Activated T-helper 17 cell treated with anti-CD3 and anti-CD28 coated beads, Interleukin-2, amount 50 U/mL, for 72 hours (primary cell): ENCODE measurements at regions not wholly inside any gene's neighbourhood (a gene's known extent, or its start where the extent isn't known, plus 50 kb on each side); places are given as distances from the start of the nearest gene placed in this dataset.

ENCODE experiments used
- ATAC-seq: fragments of 150-1000 bp; cut with Tn5 transposase; replicated peaks from 2 replicates; pipeline ENCODE4 v1.10.0; 2021; ENCODE audit warnings: mild to moderate bottlenecking, moderate library complexity
- H3K27ac Mint-ChIP-seq: one replicate; pipeline ENCODE4 v1.8.0; 2022; ENCODE audit warnings: mixed read lengths
- H3K27me3 Mint-ChIP-seq: one replicate; pipeline ENCODE4 v1.8.0; 2022; ENCODE audit warnings: mixed read lengths
- H3K36me3 Mint-ChIP-seq: one replicate; pipeline ENCODE4 v1.8.0; 2022; ENCODE audit warnings: low read depth, mild to moderate bottlenecking, mixed read lengths
- H3K4me1 Mint-ChIP-seq: one replicate; pipeline ENCODE4 v1.8.0; 2022; ENCODE audit warnings: mixed read lengths
- H3K4me3 Mint-ChIP-seq: one replicate; pipeline ENCODE4 v1.8.0; 2022; ENCODE audit warnings: mild to moderate bottlenecking, mixed read lengths
- H3K9me3 Mint-ChIP-seq: one replicate; pipeline ENCODE4 v1.8.0; 2022; ENCODE audit warnings: mixed read lengths

GRCh38 chr18:44474591-44474990, 206.1 kb upstream of the SETBP1 start:
- Mint-ChIP-seq H3K27me3 (no peaks in the 10 kb centered on the region), H3K4me3 (no peak overlapping the region), H3K9me3 (peaks cover 13% of the 10 kb centered on the region), H3K27ac (no peak overlapping the region), H3K36me3 (no peaks in the 10 kb centered on the region), H3K4me1 (no peaks in the 10 kb centered on the region)
- ATAC-seq = no peak

GRCh38 chr18:44482761-44483160, 197.9 kb upstream of the SETBP1 start:
- peaks cover 8% of the 10 kb centered on the region for H3K9me3 Mint-ChIP-seq
- no peak for ATAC-seq
- no peak overlapping the region for H3K4me3 Mint-ChIP-seq
- no peaks in the 10 kb centered on the region for H3K36me3 Mint-ChIP-seq
- H3K4me1 Mint-ChIP-seq = no peaks in the 10 kb centered on the region
- H3K27ac Mint-ChIP-seq = no peak overlapping the region
- H3K27me3 Mint-ChIP-seq = no peaks in the 10 kb centered on the region

- no peaks in the 10 kb centered on the region for H3K9me3 Mint-ChIP-seq
- H3K4me1 Mint-ChIP-seq = no peaks in the 10 kb centered on the region
- H3K36me3 Mint-ChIP-seq = no peaks in the 10 kb centered on the region
- no peaks in the 10 kb centered on the region for H3K27me3 Mint-ChIP-seq
- ATAC-seq = no peak
- H3K27ac Mint-ChIP-seq = no peak overlapping the region
- H3K4me3 Mint-ChIP-seq = no peak overlapping the region
Observed at GRCh38 chr18:44495151-44495550, 185.5 kb upstream of the SETBP1 start.

GRCh38 chr18:44497311-44497710, 183.4 kb upstream of the SETBP1 start:
- Mint-ChIP-seq H3K4me3 (no peak overlapping the region), H3K9me3 (no peaks in the 10 kb centered on the region), H3K27me3 (no peaks in the 10 kb centered on the region), H3K36me3 (no peaks in the 10 kb centered on the region), H3K4me1 (no peaks in the 10 kb centered on the region), H3K27ac (no peak overlapping the region)
- ATAC-seq = no peak

- no peaks in the 10 kb centered on the region for H3K4me1 Mint-ChIP-seq
- no peak overlapping the region for H3K27ac Mint-ChIP-seq
- H3K27me3 Mint-ChIP-seq = no peaks in the 10 kb centered on the region
- no peaks in the 10 kb centered on the region for H3K9me3 Mint-ChIP-seq
- ATAC-seq = no peak
- H3K4me3 Mint-ChIP-seq = no peak overlapping the region
- no peaks in the 10 kb centered on the region for H3K36me3 Mint-ChIP-seq
Observed at GRCh38 chr18:44497757-44498490, 182.8 kb upstream of the SETBP1 start.

GRCh38 chr18:44500808-44501610, 179.7 kb upstream of the SETBP1 start:
- Mint-ChIP-seq H3K27me3 (no peaks in the 10 kb centered on the region), H3K4me1 (no peaks in the 10 kb centered on the region), H3K9me3 (no peaks in the 10 kb centered on the region), H3K4me3 (no peak overlapping the region), H3K36me3 (no peaks in the 10 kb centered on the region), H3K27ac (no peak overlapping the region)
- no peak for ATAC-seq

GRCh38 chr18:44502221-44502620, 178.5 kb upstream of the SETBP1 start:
- no peak overlapping the region for H3K4me3 Mint-ChIP-seq
- H3K36me3 Mint-ChIP-seq = no peaks in the 10 kb centered on the region
- H3K27ac Mint-ChIP-seq = no peak overlapping the region
- no peaks in the 10 kb centered on the region for H3K27me3 Mint-ChIP-seq
- ATAC-seq = no peak
- no peaks in the 10 kb centered on the region for H3K9me3 Mint-ChIP-seq
- H3K4me1 Mint-ChIP-seq = no peaks in the 10 kb centered on the region

- H3K27me3 Mint-ChIP-seq = no peaks in the 10 kb centered on the region
- H3K36me3 Mint-ChIP-seq = no peaks in the 10 kb centered on the region
- H3K4me1 Mint-ChIP-seq = no peaks in the 10 kb centered on the region
- ATAC-seq = no peak
- no peaks in the 10 kb centered on the region for H3K9me3 Mint-ChIP-seq
- no peak overlapping the region for H3K27ac Mint-ChIP-seq
- H3K4me3 Mint-ChIP-seq = no peak overlapping the region
Observed at GRCh38 chr18:44502790-44503189, 177.9 kb upstream of the SETBP1 start.

GRCh38 chr18:44503854-44504253, 176.8 kb upstream of the SETBP1 start:
- Mint-ChIP-seq H3K9me3 (no peaks in the 10 kb centered on the region), H3K27me3 (no peaks in the 10 kb centered on the region), H3K4me1 (no peaks in the 10 kb centered on the region), H3K36me3 (no peaks in the 10 kb centered on the region), H3K4me3 (no peak overlapping the region), H3K27ac (no peak overlapping the region)
- ATAC-seq = no peak

- H3K4me1 Mint-ChIP-seq = no peaks in the 10 kb centered on the region
- H3K27me3 Mint-ChIP-seq = peaks cover 3% of the 10 kb centered on the region
- no peaks in the 10 kb centered on the region for H3K9me3 Mint-ChIP-seq
- H3K36me3 Mint-ChIP-seq = no peaks in the 10 kb centered on the region
- no peak for ATAC-seq
- H3K4me3 Mint-ChIP-seq = no peak overlapping the region
- H3K27ac Mint-ChIP-seq = no peak overlapping the region
Observed at GRCh38 chr18:44507729-44508325, 172.9 kb upstream of the SETBP1 start.

- Mint-ChIP-seq H3K27ac (no peak overlapping the region), H3K9me3 (no peaks in the 10 kb centered on the region), H3K4me3 (no peak overlapping the region), H3K4me1 (no peaks in the 10 kb centered on the region), H3K36me3 (no peaks in the 10 kb centered on the region), H3K27me3 (peaks cover 3% of the 10 kb centered on the region)
- no peak for ATAC-seq
Observed at GRCh38 chr18:44508474-44508873, 172.2 kb upstream of the SETBP1 start.

GRCh38 chr18:44509048-44509447, 171.6 kb upstream of the SETBP1 start:
- Mint-ChIP-seq H3K27me3 (peaks cover 3% of the 10 kb centered on the region), H3K9me3 (no peaks in the 10 kb centered on the region), H3K36me3 (no peaks in the 10 kb centered on the region), H3K4me3 (no peak overlapping the region), H3K27ac (no peak overlapping the region), H3K4me1 (no peaks in the 10 kb centered on the region)
- no peak for ATAC-seq

GRCh38 chr18:44510390-44510789, 170.3 kb upstream of the SETBP1 start:
- H3K9me3 Mint-ChIP-seq = no peaks in the 10 kb centered on the region
- no peaks in the 10 kb centered on the region for H3K4me1 Mint-ChIP-seq
- H3K27me3 Mint-ChIP-seq = peaks cover 3% of the 10 kb centered on the region
- no peak overlapping the region for H3K27ac Mint-ChIP-seq
- no peak overlapping the region for H3K4me3 Mint-ChIP-seq
- ATAC-seq = no peak
- no peaks in the 10 kb centered on the region for H3K36me3 Mint-ChIP-seq

GRCh38 chr18:44513233-44513632, 167.5 kb upstream of the SETBP1 start:
- Mint-ChIP-seq H3K27ac (no peak overlapping the region), H3K27me3 (peaks cover 7% of the 10 kb centered on the region), H3K4me1 (no peaks in the 10 kb centered on the region)

GRCh38 chr18:44514106-44514505, 166.6 kb upstream of the SETBP1 start:
- Mint-ChIP-seq H3K4me1 (no peaks in the 10 kb centered on the region), H3K27ac (no peak overlapping the region), H3K27me3 (peaks cover 7% of the 10 kb centered on the region), H3K9me3 (no peaks in the 10 kb centered on the region), H3K4me3 (no peak overlapping the region), H3K36me3 (no peaks in the 10 kb centered on the region)
- no peak for ATAC-seq

More at GRCh38 chr18:44513233-44513632, 167.5 kb upstream of the SETBP1 start:
- Mint-ChIP-seq H3K4me3 (no peak overlapping the region), H3K9me3 (no peaks in the 10 kb centered on the region), H3K36me3 (no peaks in the 10 kb centered on the region)
- no peak for ATAC-seq
